Stimulated activated CD8-positive, alpha-beta memory T cell treated with anti-CD3 and anti-CD28 coated beads, Interleukin-15, amount 100 ng/mL, for 48 hours (primary cell): ENCODE measurements at regions not wholly inside any gene's neighbourhood (a gene's known extent, or its start where the extent isn't known, plus 50 kb on each side); places are given as distances from the start of the nearest gene placed in this dataset.
A peak's percentile ranks its signal among the peaks of the same experiment; 100 is the strongest.

Experiments used
- DNase-seq, 2 donors: peaks; one replicate each; pipeline ENCODE4 v3.0.0-alpha.2; 2020; ENCODE audit warnings: low read depth in 2 of 2

DNA sequence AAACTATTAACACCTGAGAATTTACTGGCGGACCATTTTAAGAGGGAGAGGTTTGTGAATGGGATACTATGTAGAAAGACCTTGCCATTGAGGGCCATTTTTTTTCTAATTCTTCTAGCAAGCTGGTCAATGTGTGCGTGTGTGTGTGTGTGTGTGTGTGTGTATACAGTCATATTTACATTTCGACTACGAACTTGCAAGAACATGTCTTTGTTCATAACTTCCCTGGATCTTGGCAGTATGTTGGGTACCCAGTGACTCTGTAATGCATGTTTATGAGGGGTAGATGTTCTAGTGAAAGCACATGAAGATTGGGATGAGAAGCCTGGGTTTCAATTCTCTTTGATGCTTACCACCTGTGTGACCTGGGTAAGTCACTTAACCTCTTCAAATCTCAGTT is 133.6 kb downstream of the UBE2E3 start:
- no peak for DNase-seq

DNA sequence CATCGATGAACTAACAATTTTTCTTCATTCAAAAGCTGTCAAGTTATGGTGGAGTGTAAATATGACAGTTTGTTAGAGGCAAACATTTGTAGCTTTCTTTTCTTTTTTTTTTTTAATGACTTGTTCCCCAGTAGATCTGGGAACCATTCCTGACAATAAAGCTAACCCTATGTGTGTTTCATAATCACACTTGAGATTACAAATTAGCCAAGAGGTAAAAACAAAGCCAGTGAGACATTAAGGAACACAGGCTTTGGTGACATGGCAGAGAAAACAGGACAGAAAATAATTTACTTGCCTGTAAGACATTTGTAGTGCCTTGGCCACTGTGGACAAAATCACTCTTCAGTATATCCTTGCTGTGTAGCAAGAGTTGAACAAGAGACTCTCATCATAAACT is 135.9 kb downstream of the UBE2E3 start:
- DNase-seq: no peak

DNA sequence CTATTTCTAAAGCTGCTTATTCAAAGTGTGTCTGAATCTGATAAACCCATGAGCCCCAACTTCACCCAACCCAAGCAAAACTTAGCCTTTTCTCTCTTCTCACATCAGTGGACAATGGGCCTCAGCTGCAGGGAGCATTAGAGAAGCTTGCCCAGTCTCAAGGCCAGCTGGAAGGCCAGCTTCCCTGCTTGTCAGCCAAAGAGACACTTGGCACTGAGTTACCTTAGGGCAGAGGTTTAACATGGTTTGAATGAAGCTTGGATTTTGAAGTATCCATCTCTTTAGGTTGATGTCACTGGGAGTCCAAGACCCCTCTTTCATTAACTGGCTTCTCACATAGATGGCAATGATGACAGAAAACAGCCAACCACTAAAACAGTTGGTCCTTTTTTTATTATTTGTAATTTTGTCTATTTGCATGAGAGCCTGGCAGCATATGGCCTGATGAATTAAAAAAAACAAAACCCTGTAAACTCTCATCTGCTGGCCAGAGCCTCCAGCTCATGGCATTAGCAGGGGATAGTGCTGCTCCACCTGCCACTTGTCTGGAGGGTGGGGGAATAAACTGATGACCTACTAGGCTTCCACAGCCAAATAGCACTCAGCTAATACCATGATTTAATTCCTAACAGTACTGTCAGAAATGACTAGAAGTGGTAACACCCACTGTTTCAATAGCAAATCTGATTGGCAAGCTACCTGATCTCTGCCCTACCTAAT is 137.0 kb downstream of the UBE2E3 start:
- no peak for DNase-seq

DNA sequence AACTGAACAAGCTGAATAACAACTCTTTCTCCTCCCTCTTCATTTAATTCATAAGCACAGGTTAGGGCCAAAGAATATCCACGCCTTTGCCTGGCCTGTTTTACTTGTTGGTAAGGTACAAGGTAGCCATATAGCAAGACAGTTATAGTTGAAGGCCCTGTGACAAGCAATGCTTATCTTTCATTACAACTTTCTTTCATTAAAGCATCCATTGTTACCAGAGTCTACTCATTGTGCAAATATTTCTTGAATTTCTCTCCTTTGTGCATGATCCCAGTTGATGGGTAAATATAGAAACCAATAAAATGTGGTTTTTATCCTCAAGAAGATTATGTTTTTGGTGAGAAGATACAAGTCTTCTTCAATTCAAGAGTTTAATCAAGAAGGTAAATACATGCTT is 140.2 kb downstream of the UBE2E3 start:
- DNase-seq: no peak

DNA sequence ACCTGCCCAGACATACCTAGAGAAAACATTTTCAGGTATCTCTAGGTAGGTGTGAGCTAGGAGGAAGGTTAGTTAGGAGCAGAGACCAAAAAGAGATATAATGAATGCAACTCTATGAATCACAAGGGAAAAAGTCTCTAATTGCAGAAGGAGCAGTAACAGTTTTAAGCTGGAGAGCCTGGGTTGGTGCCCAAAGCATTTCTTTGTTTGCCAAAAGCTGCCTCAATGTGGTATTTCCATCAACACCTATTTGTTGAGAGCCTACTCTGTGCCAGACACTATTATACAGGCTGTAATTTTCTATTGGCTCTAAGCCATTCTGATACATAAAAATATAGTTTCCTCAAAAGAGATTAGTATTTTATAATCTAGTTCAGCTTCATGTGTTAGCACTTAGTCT is 141.6 kb downstream of the UBE2E3 start:
- no peak for DNase-seq

DNA sequence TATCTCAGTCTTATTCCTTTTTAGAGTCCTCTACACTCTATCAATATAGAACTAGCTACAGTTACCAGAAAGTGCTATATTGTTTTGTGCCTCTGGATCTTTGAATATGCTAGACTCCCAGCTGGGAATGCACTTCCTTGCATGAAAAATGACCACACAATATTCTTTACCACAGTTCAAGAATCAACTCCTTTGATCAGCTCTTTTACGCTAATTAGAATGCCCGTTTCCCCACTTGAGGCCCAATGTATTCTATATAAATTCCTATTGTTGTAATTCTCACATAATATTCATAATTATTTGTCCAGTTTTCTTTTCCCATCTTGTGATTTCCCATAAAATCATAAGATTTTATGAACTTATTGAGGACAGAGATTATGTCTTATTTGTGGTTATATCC is 142.2 kb downstream of the UBE2E3 start:
- no peak for DNase-seq

DNA sequence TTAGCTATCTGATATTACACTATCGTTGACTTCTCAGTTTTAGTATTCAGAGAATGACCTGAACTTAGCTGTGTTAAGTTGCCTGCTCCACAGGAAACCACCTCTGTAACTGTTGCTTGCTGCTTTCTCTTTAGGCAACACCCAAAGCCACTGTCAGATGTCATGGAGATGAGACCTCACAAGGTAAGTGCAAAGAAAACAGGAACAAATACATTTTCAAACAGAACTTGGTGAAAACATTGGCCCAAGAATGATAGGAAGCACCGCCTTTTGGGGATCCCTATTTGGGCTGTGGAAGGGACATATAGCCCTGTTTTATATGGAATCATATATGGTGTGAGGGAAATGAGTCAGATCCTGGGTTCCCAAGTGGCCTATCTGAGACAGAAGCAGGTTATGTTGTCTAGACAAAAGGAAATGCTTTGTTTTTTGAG is 143.4 kb downstream of the UBE2E3 start:
- DNase-seq: peak; percentile 20 to 40

DNA sequence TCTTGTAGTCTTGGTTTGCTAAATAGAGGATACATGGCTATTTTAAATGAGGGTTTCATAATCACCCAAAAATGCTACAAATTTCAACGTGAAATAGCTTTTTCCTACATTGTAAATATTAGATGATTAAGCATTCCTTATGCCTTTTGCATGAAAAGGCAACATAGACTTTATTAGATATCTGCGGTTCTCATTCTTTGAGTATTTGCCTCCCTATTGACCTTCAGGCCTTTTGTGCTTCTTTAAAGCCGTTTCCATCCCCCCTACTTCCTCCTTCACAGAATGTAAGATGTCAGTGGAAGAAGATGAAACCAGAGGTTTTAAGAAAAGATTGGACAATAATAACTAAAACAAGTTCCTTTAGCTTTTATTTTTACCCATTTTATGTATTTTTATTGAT is 144.1 kb downstream of the UBE2E3 start:
- DNase-seq: no peak

DNA sequence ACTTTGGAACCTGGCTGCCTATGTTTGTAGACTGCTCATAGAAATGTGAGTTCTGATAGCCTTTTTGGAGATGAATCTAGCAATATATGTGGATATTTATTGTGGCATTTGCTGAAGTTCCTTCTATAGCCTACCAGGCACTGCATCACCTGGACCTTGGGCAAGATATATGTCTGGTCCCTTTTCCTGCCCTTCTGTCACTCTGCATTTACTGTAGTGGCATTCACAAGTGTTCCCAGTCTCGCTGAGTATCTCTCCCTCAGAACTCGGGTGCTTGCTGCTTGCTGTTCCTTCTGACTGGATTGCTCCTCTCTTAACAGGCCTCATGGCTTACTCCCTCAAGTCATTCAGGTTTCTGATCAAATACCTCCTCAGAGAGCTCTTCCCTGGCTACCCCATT is 145.0 kb downstream of the UBE2E3 start:
- no peak for DNase-seq

DNA sequence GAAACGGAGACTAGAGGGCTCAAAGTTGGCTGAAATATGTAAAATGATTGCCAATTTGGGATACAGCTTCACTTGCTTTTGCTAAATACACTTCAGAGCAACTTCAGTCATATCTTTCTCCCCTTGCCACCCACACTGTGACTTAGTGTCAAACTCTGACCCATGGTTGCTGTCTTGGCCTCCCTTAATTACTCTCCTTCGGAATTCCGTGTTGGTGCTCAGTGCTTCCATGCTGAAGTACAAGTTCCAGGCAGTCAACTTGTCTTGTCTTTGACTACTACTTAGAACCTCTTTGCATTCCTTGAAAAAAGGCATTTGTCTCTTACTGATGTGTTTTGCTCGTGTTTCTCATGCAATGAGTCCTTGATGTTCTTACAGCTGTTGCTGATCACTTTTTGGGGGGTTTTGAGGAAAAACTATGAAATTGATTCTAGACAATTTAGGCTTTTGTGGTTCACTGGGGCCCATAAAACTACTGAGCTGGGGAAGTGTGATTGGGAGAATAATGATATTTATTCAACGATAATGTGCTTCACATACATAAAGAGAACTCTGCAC is 146.0 kb downstream of the UBE2E3 start:
- no peak for DNase-seq

DNA sequence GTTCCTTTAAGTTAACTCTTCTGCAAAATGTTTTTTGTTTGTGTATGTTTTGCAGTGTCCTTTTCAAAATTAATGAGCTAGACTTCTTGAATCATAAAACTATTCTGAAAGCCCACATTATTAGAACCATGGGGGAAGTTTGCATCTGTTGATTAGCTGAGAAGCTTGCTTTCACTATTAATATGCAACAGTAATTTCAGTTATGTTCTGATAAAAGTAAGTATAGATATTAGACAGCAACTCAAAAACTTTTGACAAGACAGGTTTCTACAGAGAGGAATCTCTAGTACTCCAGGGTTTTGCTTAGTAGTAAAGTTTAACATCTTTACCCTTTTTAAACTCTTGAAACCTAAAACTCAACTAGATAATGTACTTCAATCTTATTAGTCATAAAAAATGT is 147.8 kb downstream of the UBE2E3 start:
- DNase-seq: no peak

DNA sequence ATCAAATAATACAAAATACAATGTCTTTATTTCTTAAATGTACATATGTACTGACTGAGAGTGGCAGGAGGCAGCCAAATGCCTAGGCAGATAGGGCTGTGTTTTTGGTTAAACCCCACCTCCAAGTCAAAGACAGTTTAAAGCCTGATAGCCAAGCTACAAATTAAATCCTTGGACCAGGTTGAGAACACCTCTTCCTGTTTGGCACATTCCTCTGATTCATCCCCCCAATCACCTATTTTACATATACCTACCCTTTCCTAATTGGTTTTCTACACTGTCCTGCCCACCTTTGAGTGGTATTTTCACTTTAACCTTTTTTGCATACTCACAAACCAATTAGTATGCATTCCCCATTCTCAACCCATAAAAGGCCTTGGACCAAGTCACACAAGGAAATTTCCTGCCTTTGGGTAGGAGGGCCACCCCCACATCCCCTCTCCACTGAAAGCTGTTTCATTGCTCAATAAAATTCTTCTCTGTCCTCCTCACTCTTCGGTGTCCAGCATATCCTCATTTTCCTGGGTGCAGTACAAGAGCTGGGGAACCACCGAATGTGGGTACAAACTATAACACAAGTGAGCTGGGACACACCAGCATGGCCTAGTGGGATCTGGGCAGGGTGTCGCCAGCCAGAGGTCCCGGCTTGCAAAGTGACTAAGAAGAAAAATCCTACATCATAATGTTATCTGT is 149.1 kb downstream of the UBE2E3 start:
- DNase-seq: no peak

DNA sequence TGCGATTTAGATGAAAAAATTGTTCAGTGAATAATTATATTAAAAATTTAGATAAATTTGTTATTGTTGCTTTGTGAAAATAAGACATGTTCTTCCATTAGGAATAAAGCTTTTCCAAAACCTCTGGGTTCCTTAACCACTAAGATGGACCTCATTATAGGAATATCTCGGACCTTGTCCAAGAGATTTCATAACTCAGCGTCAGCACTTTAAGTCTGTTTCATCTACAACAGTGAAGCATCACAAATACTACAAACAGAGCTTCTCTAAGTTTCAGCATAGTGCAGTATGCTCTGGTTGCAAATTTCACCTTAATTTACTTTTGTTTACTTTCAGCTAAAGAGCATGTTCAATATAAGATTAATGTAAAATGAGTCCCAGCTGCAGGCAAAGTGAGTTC is 150.3 kb downstream of the UBE2E3 start:
- no peak for DNase-seq

DNA sequence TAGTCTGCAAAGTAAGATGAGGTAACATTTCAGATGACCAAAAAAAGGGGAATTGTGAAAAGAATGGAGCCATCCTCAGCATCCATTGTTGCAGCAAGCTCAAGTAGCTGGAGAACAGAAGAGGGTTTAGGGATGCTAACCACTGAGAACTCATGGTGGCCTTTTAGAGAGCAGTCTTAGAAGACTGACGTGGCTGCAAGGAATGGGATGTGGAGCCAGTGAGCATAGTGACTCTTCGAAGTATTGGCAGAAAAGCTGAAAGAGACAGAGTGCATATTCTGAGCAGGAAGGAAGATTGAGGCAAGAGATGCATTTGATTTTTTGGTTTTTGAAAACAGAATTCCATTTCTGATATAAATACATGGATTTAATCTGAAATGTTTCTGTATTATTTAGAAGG is 151.2 kb downstream of the UBE2E3 start:
- DNase-seq: no peak

DNA sequence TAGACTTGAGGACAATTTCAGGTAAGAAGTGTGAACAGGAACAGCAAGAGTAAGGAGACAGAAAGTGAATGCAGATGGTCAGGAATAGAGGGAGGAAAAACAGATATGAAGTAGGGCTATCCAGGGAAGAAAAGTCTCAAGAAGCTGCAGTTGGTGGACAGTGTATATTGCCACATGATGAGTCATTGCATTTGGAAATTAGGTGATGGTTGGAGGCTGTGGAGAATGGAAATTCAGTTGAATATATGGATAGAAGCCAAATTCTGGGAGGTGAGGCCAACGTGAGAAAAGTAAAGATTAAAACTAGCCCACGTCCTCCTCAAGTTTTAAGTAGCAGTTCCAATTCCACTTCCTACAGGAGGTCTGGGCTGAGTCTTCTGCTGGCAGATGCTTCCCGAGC is 158.4 kb downstream of the UBE2E3 start:
- no peak for DNase-seq

DNA sequence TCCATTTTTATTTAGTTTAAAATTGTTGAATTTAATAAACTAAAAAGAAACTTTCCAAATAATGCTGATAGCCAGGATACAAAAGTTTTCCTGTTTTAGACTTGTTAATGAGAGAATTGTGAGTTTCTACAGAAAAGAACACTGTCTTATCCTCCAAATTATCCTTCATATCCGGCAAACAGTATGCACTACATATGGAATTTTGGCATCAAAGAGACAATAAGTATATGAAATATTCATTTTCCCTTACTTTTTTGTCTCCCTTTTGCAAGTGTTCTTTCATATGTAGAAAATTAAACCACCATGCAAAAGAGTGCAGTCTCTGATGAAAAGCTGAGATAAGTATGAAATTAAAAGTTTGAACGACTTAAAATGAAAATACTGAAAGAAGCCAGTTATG is 159.4 kb downstream of the UBE2E3 start:
- DNase-seq: no peak

DNA sequence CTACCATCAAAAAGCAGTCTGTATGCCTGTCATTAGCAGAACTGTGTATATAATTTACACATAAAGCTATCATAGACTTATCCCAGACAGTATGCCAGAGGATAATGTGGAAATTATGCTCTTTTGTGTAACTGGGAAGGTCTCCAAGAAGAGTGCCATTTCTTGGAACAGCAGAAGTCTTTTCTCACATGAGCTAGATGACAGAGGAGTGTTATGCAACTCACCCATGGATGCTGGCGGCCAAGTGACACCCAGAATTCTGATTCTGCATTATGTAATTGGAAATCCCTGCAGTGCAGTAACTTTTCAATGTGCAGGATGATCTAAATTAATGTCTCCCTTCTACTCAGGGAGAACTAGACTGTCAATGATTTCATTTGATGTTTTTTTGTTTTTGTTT is 160.0 kb downstream of the UBE2E3 start:
- no peak for DNase-seq

DNA sequence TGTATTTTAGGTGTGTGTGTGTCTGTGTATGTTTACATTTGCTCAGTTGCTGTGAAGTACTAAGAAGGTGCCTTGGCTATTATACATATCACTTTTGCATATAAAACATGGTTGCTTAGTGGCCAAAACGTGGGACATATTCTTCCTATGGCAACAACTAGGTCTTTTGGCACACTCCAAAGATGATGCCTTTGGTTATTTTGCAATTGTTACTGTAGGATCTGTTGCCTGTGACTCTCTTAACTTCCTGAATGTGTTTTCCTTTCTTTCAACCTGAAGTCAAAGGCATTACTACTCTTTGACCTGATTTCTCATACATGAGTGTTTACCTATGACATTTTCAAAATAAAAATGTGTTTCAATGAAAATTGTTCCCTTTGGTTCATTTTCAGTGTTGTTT is 160.5 kb downstream of the UBE2E3 start:
- DNase-seq: no peak

DNA sequence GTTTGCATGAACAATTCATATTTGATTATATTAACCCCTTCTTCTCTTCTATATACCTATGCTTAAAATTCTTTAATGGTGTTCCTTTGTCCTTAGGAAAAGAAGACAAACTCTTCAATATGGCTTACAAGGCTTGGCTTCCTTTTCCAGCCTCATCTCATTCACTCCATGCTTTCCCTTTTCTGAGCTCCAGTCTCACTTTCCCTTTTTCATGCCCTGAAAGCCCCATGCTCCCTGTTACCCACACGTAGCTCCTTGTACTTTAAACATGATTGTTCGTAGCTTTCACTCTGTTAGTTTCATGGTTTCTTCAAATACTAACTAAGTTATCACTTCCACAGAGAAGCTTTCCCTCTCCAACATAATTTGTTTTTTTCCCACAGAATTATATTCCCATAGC is 161.3 kb downstream of the UBE2E3 start:
- no peak for DNase-seq

DNA sequence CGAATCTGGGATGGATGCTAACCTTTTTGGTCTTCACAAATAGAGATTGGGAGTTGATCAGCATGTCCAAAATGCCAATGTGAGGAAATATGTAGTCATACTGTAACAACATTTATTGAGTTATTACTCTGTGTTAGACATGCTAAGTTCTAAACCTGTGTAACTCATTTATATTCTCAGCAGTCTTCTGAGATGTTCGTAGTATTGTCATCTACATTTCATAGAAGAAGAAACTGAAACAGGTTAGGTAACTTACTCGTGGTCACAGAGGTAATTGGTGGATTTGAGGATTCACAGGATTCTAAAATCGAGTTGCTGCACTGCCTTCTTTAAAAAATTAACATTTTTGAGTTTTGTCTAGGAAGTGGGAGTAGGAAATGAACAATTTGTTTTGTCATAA is 162.1 kb downstream of the UBE2E3 start:
- DNase-seq: no peak

DNA sequence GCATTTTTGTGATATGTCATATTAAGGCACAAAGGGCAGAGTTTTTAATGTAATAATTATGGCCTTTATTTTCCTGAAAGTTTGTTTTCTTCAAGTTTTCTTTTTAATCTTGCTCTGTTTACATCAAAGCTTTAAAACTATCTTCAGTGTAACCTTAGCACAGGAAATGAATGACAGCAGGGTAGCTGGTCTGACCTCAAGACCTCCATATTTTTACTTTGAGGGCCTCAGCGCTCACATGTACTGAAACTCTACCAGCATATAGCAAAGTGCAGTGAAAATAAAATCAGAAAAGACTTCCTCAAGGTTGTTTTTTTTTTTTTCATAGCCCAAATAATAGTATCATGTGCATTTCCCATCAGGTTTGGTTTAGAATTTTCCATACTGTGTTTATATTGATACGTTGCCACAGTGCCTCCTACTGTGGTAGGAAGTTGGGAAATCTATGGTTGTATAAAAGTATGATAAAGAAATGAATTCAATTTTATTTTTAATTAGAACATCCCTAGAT is 163.4 kb downstream of the UBE2E3 start:
- DNase-seq: no peak

DNA sequence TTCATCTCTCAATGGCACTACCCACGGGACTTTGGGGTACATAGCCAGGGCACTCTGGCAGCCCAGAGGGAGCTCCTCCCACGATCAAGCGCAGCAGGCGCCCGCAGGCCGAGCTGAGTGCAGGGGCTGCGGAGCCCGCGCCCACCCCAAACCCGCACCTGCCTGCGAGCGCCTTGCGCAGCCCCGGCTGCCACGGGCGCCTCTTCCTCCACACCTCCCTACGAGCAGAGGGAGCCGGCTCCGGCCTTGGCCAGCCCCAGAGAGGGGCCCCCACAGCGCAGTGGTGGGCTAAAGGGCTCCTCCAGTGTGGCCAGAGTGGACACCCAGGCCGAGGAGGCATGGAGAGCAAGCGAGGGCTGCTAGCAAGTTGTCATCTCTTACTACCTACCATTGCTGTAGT is 165.2 kb downstream of the UBE2E3 start:
- DNase-seq: no peak

DNA sequence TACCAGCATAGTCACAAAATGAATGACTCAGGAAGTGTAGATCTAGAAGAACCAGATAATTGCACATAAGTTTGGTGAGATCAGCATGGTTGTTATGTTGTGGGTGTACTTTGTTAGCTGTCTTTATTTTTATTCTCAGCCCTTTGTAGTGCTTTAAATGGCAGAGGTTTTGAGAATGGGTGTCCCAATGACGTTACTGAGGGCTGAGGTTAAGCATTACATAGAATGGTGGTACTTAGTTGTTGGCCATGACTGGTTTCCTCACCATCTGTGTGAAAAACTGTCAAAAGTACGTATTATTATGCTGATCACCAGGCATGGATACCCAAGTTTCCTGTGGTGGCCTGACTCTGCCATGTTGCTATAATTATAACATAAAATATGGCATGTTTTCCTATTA is 165.8 kb downstream of the UBE2E3 start:
- no peak for DNase-seq
